ENCODE measurements at regions not wholly inside any gene's neighbourhood (a gene's known extent, or its start where the extent isn't known, plus 50 kb on each side); places are given as distances from the start of the nearest gene placed in this dataset.

DNA sequence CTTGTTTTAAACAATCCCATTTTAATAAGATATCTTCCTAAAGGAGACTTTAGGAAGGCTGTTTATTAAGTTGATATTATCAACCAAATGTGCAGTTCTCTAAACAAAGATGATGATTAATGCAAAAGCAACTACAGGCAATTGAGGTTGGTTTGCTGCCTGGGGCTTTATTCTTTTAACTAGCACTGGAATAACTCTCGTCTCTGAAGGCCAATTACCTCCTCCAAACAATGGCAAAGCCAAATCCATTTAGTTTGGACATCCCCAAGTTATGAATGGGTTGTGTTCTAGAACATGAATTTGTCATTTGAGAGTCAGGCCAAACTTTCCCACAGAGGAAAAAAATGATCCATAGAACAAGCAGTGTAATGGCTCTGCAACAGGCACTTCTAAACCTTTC is 114.1 kb downstream of the SLC16A9 start:
- H3K79me1 ChIP-seq (ENCODE audit: low read depth, low read length): no peaks in the 10 kb centered on the region
- H3K4me2 ChIP-seq (ENCODE audit: insufficient read depth in 1 of 2, low read depth in 2 of 2, low read length in 2 of 2): no peak overlapping the region
- H3K27ac ChIP-seq (ENCODE audit: low read depth, low read length): no peak overlapping the region
- no peak overlapping the region for H3K18ac ChIP-seq (ENCODE audit: extremely low read depth, low read length)
- H3K4me3 ChIP-seq (ENCODE audit: extremely low read depth in 1 of 4, insufficient read depth in 2 of 4, low read depth in 3 of 4, low read length in 4 of 4): no peak overlapping the region
- H3K79me2 ChIP-seq (ENCODE audit: control insufficient read depth in 1 of 2, insufficient read depth in 2 of 2, low read length in 2 of 2): no peaks in the 10 kb centered on the region
- H4K8ac ChIP-seq (ENCODE audit: extremely low read depth, insufficient read depth, low read length): no peak overlapping the region
- H2BK15ac ChIP-seq (ENCODE audit: low read length): no peak overlapping the region
- FAIRE-seq (peak; percentile 45), DNase-seq (ENCODE audit: low read depth in 1 of 2, low spot score in 2 of 2) (no peak)
- H3K23me2 ChIP-seq (ENCODE audit: low read depth, low read length): peaks cover 1% of the 10 kb centered on the region; the same call in 1 of the 2 replicates
- no peak overlapping the region for H3K56ac ChIP-seq (replicated peaks; ENCODE audit: insufficient read length, low read depth, low read length)
- H3K9me3 ChIP-seq (ENCODE audit: insufficient read depth in 2 of 2, low read depth in 1 of 2, low read length in 1 of 2): no peaks in the 10 kb centered on the region
- ChIA-PET POLR2A (ENCODE audit: partially characterized antibody) (no interaction called here), CTCF (ENCODE audit: partially characterized antibody) (no interaction called here)
- TF ChIP-seq, protein P1, sequence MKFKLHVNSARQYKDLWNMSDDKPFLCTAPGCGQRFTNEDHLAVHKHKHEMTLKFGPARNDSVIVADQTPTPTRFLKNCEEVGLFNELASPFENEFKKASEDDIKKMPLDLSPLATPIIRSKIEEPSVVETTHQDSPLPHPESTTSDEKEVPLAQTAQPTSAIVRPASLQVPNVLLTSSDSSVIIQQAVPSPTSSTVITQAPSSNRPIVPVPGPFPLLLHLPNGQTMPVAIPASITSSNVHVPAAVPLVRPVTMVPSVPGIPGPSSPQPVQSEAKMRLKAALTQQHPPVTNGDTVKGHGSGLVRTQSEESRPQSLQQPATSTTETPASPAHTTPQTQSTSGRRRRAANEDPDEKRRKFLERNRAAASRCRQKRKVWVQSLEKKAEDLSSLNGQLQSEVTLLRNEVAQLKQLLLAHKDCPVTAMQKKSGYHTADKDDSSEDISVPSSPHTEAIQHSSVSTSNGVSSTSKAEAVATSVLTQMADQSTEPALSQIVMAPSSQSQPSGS (IDR thresholded peaks at IDR 0.05; ENCODE audit: low read length): no peak
- TF ChIP-seq RFX5 (IDR thresholded peaks at IDR 0.05; ENCODE audit: borderline replicate concordance, low read depth, low read length) (no peak), TAF1 (IDR thresholded peaks at IDR 0.05; ENCODE audit: low read depth, low read length) (no peak), E2F6 (IDR thresholded peaks at IDR 0.05) (no peak), NANOG (IDR thresholded peaks at IDR 0.05; ENCODE audit: insufficient read depth, low read depth, low read length, poor library complexity, severe bottlenecking) (no peak), PHF8 (conservative IDR thresholded peaks at IDR 0.05; ENCODE audit: low read depth, low read length) (no peak), BCL11A (IDR thresholded peaks at IDR 0.05; ENCODE audit: low read depth in 2 of 2, low read length in 2 of 2) (no peak), GABPA (IDR thresholded peaks at IDR 0.05; ENCODE audit: borderline replicate concordance, insufficient read depth, low read length) (no peak), TEAD4 (IDR thresholded peaks at IDR 0.05; ENCODE audit: low read depth, low read length) (no peak), YY1 (IDR thresholded peaks at IDR 0.05; ENCODE audit: low read depth, low read length) (no peak), SP1 (IDR thresholded peaks at IDR 0.05; ENCODE audit: low read depth, low read length) (no peak), JUN (IDR thresholded peaks at IDR 0.05; ENCODE audit: low read depth, low read length) (no peak), SIRT6 (IDR thresholded peaks at IDR 0.05; ENCODE audit: low read length) (no peak), SUZ12 (IDR thresholded peaks at IDR 0.05; ENCODE audit: low read length) (no peak)
- no peaks in the 10 kb centered on the region; a peak in 1 of 7 replicates for H3K4me1 ChIP-seq (replicated peaks in 1 of 4; ENCODE audit: control insufficient read depth in 3 of 4, insufficient read depth in 4 of 4, low read length in 3 of 4)
- H3K23ac ChIP-seq (ENCODE audit: insufficient read length): no peak overlapping the region
- no peak overlapping the region for H2BK5ac ChIP-seq (ENCODE audit: low read depth, low read length)
- no peak overlapping the region for H4K5ac ChIP-seq (ENCODE audit: insufficient read length, low read depth, low read length)
- H3K36me3 ChIP-seq (ENCODE audit: control insufficient read depth in 2 of 4, insufficient read depth in 4 of 4, low read length in 3 of 4): no peaks in the 10 kb centered on the region
- H3K27me3 ChIP-seq (replicated peaks in 1 of 4; ENCODE audit: control insufficient read depth in 3 of 4, extremely low read depth in 1 of 4, insufficient read depth in 3 of 4, low read length in 3 of 4): no peaks in the 10 kb centered on the region
- H2AK5ac ChIP-seq (ENCODE audit: low read depth, low read length): no peak overlapping the region
- no peak overlapping the region for H2AFZ ChIP-seq (ENCODE audit: low read length)
- no peak overlapping the region for H4K91ac ChIP-seq (replicated peaks; ENCODE audit: insufficient read length, low read length)
- H2BK20ac ChIP-seq (ENCODE audit: low read length): no peak overlapping the region
- WGBS, 2 experiments (ENCODE audit: extremely low coverage in 1 of 2, insufficient coverage in 1 of 2, insufficient read length in 1 of 2, insufficient replicate concordance in 2 of 2, low coverage in 1 of 2, low lambda C conversion rate in 2 of 2, missing lambda C conversion rate in 1 of 2): 30% methylated on average over 1 of the region's 1 CpG; no CpG with 5 or more reads in 1 of the 2 experiments
- H3K14ac ChIP-seq (ENCODE audit: insufficient read length): no peak overlapping the region
- H2BK120ac ChIP-seq (replicated peaks; ENCODE audit: low read depth, low read length): no peak overlapping the region
- H3K4ac ChIP-seq (replicated peaks; ENCODE audit: insufficient read length, low read depth, low read length): no peak overlapping the region
- no peak overlapping the region for H3K9ac ChIP-seq (replicated peaks in 1 of 4; ENCODE audit: extremely low read depth in 1 of 4, low read depth in 3 of 4, low read length in 3 of 4)
- H4K20me1 ChIP-seq (replicated peaks in 1 of 2; ENCODE audit: control insufficient read depth in 1 of 2, insufficient read depth in 2 of 2, low read length in 2 of 2): no peaks in the 10 kb centered on the region
- no peak overlapping the region for H2BK12ac ChIP-seq (ENCODE audit: low read depth, low read length)
